Neural cell (in vitro differentiated cells): ENCODE measurements at regions not wholly inside any gene's neighbourhood (a gene's known extent, or its start where the extent isn't known, plus 50 kb on each side); places are given as distances from the start of the nearest gene placed in this dataset.

ENCODE experiments used
- H2AFZ ChIP-seq: fragments of 200-600, 300-800 bp; sonication (generic), shearing (Covaris generic); 2 replicates; pipeline ENCODE4 v1.6.0; 2014; ENCODE audit warnings: low read depth, mild to moderate bottlenecking, antibody characterized with exemption, low read length, moderate library complexity
- H3F3A ChIP-seq: fragments of 200-600 bp; shearing (Covaris generic); 2 replicates; pipeline ENCODE4 v1.6.1; 2016; ENCODE audit warnings: mild to moderate bottlenecking, moderate library complexity, mixed read lengths, antibody characterized with exemption, low read length; ENCODE audit not compliant: insufficient read depth, poor library complexity, severe bottlenecking
- H3K27ac ChIP-seq: fragments of 200-600, 300-800 bp; sonication (generic), shearing (Covaris generic); 2 replicates; pipeline ENCODE4 v1.5.1; 2014; ENCODE audit warnings: mild to moderate bottlenecking, low read length, moderate library complexity
- H3K27me3 ChIP-seq: fragments of 300-800, 200-600 bp; sonication (generic), shearing (Covaris generic); 2 replicates; pipeline ENCODE4 v1.6.0; 2014; ENCODE audit warnings: mild to moderate bottlenecking, low read depth, low read length, moderate library complexity; ENCODE audit not compliant: insufficient read depth
- H3K36me3 ChIP-seq: fragments of 300-800, 200-600 bp; sonication (generic), shearing (Covaris generic); 2 replicates; pipeline ENCODE4 v1.5.1; 2014; ENCODE audit warnings: mild to moderate bottlenecking, antibody characterized with exemption, low read length, moderate library complexity; ENCODE audit not compliant: insufficient read depth
- H3K4me2 ChIP-seq: fragments of 300-800, 200-600 bp; sonication (generic), shearing (Covaris generic); 2 replicates; pipeline ENCODE4 v1.6.0; 2014; ENCODE audit warnings: mild to moderate bottlenecking, low read length
- H3K4me3 ChIP-seq: fragments of 300-800, 200-600 bp; sonication (generic), shearing (Covaris generic); 2 replicates; pipeline ENCODE4 v1.5.1; 2014; ENCODE audit warnings: mild to moderate bottlenecking, low read length, moderate library complexity
- H3K79me2 ChIP-seq: fragments of 200-600 bp; shearing (Covaris generic); replicated peaks from 2 replicates; pipeline ENCODE4 v1.6.0; 2014; ENCODE audit warnings: mild to moderate bottlenecking, low read length, moderate library complexity; ENCODE audit not compliant: insufficient read depth
- H3K9ac ChIP-seq: fragments of 300-800, 200-600 bp; sonication (generic), shearing (Covaris generic); 2 replicates; pipeline ENCODE4 v1.6.1; 2016; ENCODE audit warnings: mild to moderate bottlenecking, low read length, mixed read lengths
- H3K9me2 ChIP-seq: fragments of 200-600 bp; shearing (Covaris generic); 2 replicates; pipeline ENCODE4 v1.6.1; 2016; ENCODE audit warnings: mild to moderate bottlenecking, low read length, mixed read lengths; ENCODE audit not compliant: insufficient read depth
- H3K9me3 ChIP-seq: fragments of 200-600, 300-800 bp; sonication (generic), shearing (Covaris generic); 2 replicates; pipeline ENCODE4 v1.6.1; 2016; ENCODE audit warnings: mild to moderate bottlenecking, mixed run types, low read length, moderate library complexity, mixed read lengths
- H4K20me1 ChIP-seq: fragments of 200-600 bp; shearing (Covaris generic); 2 replicates; pipeline ENCODE4 v1.6.1; 2016; ENCODE audit warnings: mild to moderate bottlenecking, mixed run types; ENCODE audit not compliant: insufficient read depth
- CTCF ChIP-seq: fragments of 450-650 bp; IDR thresholded peaks from 2 replicates; pipeline ENCODE4 v1.5.1; 2014; ENCODE audit warnings: antibody characterized with exemption, mild to moderate bottlenecking, moderate library complexity; ENCODE audit not compliant: poor library complexity, severe bottlenecking
- EP300 ChIP-seq: fragments of 450-650 bp; conservative IDR thresholded peaks from 2 replicates; pipeline ENCODE4 v1.6.1; 2014; ENCODE audit warnings: antibody characterized with exemption, mild to moderate bottlenecking, moderate library complexity; ENCODE audit not compliant: poor library complexity, severe bottlenecking
- EZH2 ChIP-seq: fragments of 200-600, 300-800 bp; shearing (Covaris generic), sonication (generic); IDR thresholded peaks from 2 replicates; pipeline ENCODE4 v1.6.1; 2014; ENCODE audit warnings: antibody characterized with exemption, low read length, borderline replicate concordance, mild to moderate bottlenecking; ENCODE audit not compliant: insufficient read depth, poor library complexity, severe bottlenecking
- MXI1 ChIP-seq: fragments of 450-650 bp; conservative IDR thresholded peaks from 2 replicates; pipeline ENCODE4 v1.6.1; 2014; ENCODE audit warnings: antibody characterized with exemption, mild to moderate bottlenecking; ENCODE audit not compliant: poor library complexity, severe bottlenecking
- POLR2AphosphoS5 ChIP-seq: IDR thresholded peaks from 2 replicates; pipeline ENCODE4 v1.6.1; 2012
- RAD21 ChIP-seq: fragments of 450-650 bp; conservative IDR thresholded peaks from 2 replicates; pipeline ENCODE4 v1.6.1; 2014; ENCODE audit warnings: antibody characterized with exemption, mild to moderate bottlenecking, moderate library complexity
- REST ChIP-seq: IDR thresholded peaks from 2 replicates; pipeline ENCODE4 v1.6.1; 2012; ENCODE audit warnings: borderline replicate concordance
- SMC3 ChIP-seq: fragments of 450-650 bp; conservative IDR thresholded peaks from 2 replicates; pipeline ENCODE4 v1.6.1; 2014; ENCODE audit warnings: antibody characterized with exemption, mild to moderate bottlenecking, moderate library complexity; ENCODE audit not compliant: poor library complexity
- TAF1 ChIP-seq: IDR thresholded peaks from 2 replicates; pipeline ENCODE4 v1.6.1; 2012; ENCODE audit warnings: low read depth

GRCh38 chr2:147108548-147108947, 736.3 kb upstream of the ACVR2A start:
- H3K4me3 ChIP-seq, result no peak overlapping the region
- no peaks in the 10 kb centered on the region for H3K27me3 ChIP-seq
- H3K27ac ChIP-seq, result no peak overlapping the region
- H2AFZ ChIP-seq, result no peak overlapping the region
- H3K36me3 ChIP-seq, result no peaks in the 10 kb centered on the region
- no peaks in the 10 kb centered on the region for H3K9me3 ChIP-seq
- no peaks in the 10 kb centered on the region for H4K20me1 ChIP-seq
- H3F3A ChIP-seq, result no peaks in the 10 kb centered on the region
- TF ChIP-seq EP300, result no peak
- TF ChIP-seq CTCF, result no peak
- no peak for TF ChIP-seq RAD21
- TF ChIP-seq POLR2AphosphoS5, result no peak
- TF ChIP-seq MXI1, result no peak
- no peak for TF ChIP-seq SMC3
- TF ChIP-seq EZH2, result no peak
- no peak for TF ChIP-seq REST
- TF ChIP-seq TAF1, result no peak
- no peaks in the 10 kb centered on the region for H3K79me2 ChIP-seq
- H3K4me2 ChIP-seq, result no peak overlapping the region
- no peaks in the 10 kb centered on the region for H3K9me2 ChIP-seq
- no peak overlapping the region for H3K9ac ChIP-seq

- Histone ChIP-seq H3K9ac (no peak overlapping the region), H3K4me2 (no peak overlapping the region), H3K79me2 (no peaks in the 10 kb centered on the region)
Measured at GRCh38 chr2:147101941-147102790, 742.7 kb upstream of the ACVR2A start.

More at GRCh38 chr2:147101941-147102790, 742.7 kb upstream of the ACVR2A start:
- Histone ChIP-seq H3K27me3 (no peaks in the 10 kb centered on the region), H3K36me3 (no peaks in the 10 kb centered on the region), H3K27ac (no peak overlapping the region), H3F3A (no peaks in the 10 kb centered on the region), H3K9me3 (no peaks in the 10 kb centered on the region), H3K4me3 (no peak overlapping the region), H3K9me2 (no peaks in the 10 kb centered on the region), H4K20me1 (no peaks in the 10 kb centered on the region), H2AFZ (no peak overlapping the region)
- TF ChIP-seq REST, result no peak
- TF ChIP-seq SMC3, result no peak
- no peak for TF ChIP-seq EZH2
- TF ChIP-seq TAF1, result no peak
- TF ChIP-seq CTCF, result no peak
- no peak for TF ChIP-seq POLR2AphosphoS5
- TF ChIP-seq MXI1, result no peak
- TF ChIP-seq RAD21, result no peak
- TF ChIP-seq EP300, result no peak
